PC-3 (cell line): ENCODE measurements at regions not wholly inside any gene's neighbourhood (a gene's known extent, or its start where the extent isn't known, plus 50 kb on each side); places are given as distances from the start of the nearest gene placed in this dataset.

Experiments used
- ATAC-seq: fragments of 200-7000 bp; cut with Tn5 transposase; 2 replicates; pipeline ENCODE4 v1.9.1; 2020; ENCODE audit warnings: mild to moderate bottlenecking, moderate library complexity
- BruUV-seq: library from RNA; stranded (reverse); fragments of 400-500 nt; replicated peaks from 2 replicates; lab custom pipeline; 2021; lab: Mats Ljungman, UMichigan
- CTCF ChIA-PET: fragments of 300-600 bp; sonication (Branson Sonifier 250); formaldehyde crosslinking; loops from one replicate; lab custom pipeline; 2022; ENCODE audit warnings: antibody characterized with exemption; lab: Charles Lee
- POLR2A ChIA-PET: fragments of 300-600 bp; sonication (Branson Sonifier 250); formaldehyde crosslinking; loops from one replicate; lab custom pipeline; 2022; ENCODE audit warnings: antibody characterized with exemption; ENCODE audit not compliant: unreplicated experiment; lab: Charles Lee
- DNase-seq: peaks from one replicate; pipeline ENCODE4 v3.0.0-alpha.2; 2015
- H2AFZ ChIP-seq: fragments of 300-600 bp; sonication (generic); 2 replicates; pipeline ENCODE4 v1.6.0; 2016; ENCODE audit warnings: antibody characterized with exemption, low read length
- H3F3A ChIP-seq: fragments of 300-600 bp; sonication (generic); one replicate; pipeline ENCODE4 v1.6.0; 2017; ENCODE audit warnings: antibody characterized with exemption, low read length, control low read depth, mild to moderate bottlenecking; ENCODE audit not compliant: unreplicated experiment
- H3K27ac ChIP-seq: fragments of 300-600 bp; sonication (generic); 2 replicates; pipeline ENCODE4 v1.5.1; 2016; ENCODE audit warnings: mild to moderate bottlenecking, low read length
- H3K27me3 ChIP-seq: fragments of 300-600 bp; sonication (generic); 2 replicates; pipeline ENCODE4 v1.6.1; 2016; ENCODE audit warnings: low read length, mixed read lengths
- H3K36me3 ChIP-seq: fragments of 300-600 bp; sonication (generic); 2 replicates; pipeline ENCODE4 v1.6.1; 2016; ENCODE audit warnings: low read depth, mixed run types, low read length, mixed read lengths
- H3K4me1 ChIP-seq: fragments of 300-600 bp; sonication (generic); 2 replicates; pipeline ENCODE4 v1.5.1; 2016; ENCODE audit warnings: low read length; ENCODE audit not compliant: insufficient read depth
- H3K4me2 ChIP-seq: fragments of 300-600 bp; sonication (generic); 2 replicates; pipeline ENCODE4 v1.6.0; 2016; ENCODE audit warnings: low read length
- H3K4me3 ChIP-seq: fragments of 300-600 bp; sonication (generic); 2 replicates; pipeline ENCODE4 v1.5.1; 2016; ENCODE audit warnings: mild to moderate bottlenecking, low read length, mixed read lengths
- H3K79me2 ChIP-seq: fragments of 300-600 bp; sonication (generic); 2 replicates; pipeline ENCODE4 v1.6.1; 2017; ENCODE audit warnings: low read length, mixed read lengths
- H3K9ac ChIP-seq: fragments of 300-600 bp; sonication (generic); 2 replicates; pipeline ENCODE4 v1.6.0; 2016; ENCODE audit warnings: mild to moderate bottlenecking, low read length
- H3K9me2 ChIP-seq: fragments of 300-600 bp; sonication (generic); replicated peaks from 2 replicates; pipeline ENCODE4 v1.6.1; 2016; ENCODE audit warnings: mixed run types, low read length, mixed read lengths
- H3K9me3 ChIP-seq: fragments of 300-600 bp; sonication (generic); 2 replicates; pipeline ENCODE4 v1.6.1; 2016; ENCODE audit warnings: low read length, mixed read lengths
- H4K20me1 ChIP-seq: fragments of 300-600 bp; sonication (generic); 2 replicates; pipeline ENCODE4 v1.6.1; 2016; ENCODE audit warnings: low read length, mixed read lengths
- EZH2 ChIP-seq: fragments of 300-600 bp; sonication (generic); IDR thresholded peaks from one replicate; pipeline ENCODE4 v1.6.1; 2017; ENCODE audit warnings: antibody characterized with exemption, mild to moderate bottlenecking, low read length; ENCODE audit not compliant: unreplicated experiment
- EZH2phosphoT487 ChIP-seq: fragments of 300-600 bp; sonication (generic); IDR thresholded peaks from 2 replicates; pipeline ENCODE4 v1.6.1; 2018; ENCODE audit warnings: mild to moderate bottlenecking, antibody characterized with exemption, low read length, borderline replicate concordance
- intact Hi-C: fragments of 100-400 bp; cut with micrococcal nuclease; formaldehyde crosslinking; loops from 2 replicates; pipeline ENCODE4 v1.9.0; 2023
- TF ChIP-seq, protein P1 (sequence below): fragments of 300-600 bp; sonication (generic); conservative IDR thresholded peaks from 2 replicates; pipeline ENCODE4 v1.5.1; 2017; ENCODE audit warnings: antibody characterized with exemption, low read depth, mild to moderate bottlenecking, low read length

- POLR2A ChIA-PET, result no interaction called here
- Histone ChIP-seq H4K20me1 (no peaks in the 10 kb centered on the region), H3K4me3 (no peak overlapping the region), H3K4me2 (no peak overlapping the region), H3K4me1 (peaks cover 13% of the 10 kb centered on the region), H3K9me2 (no peaks in the 10 kb centered on the region), H3K27me3 (no peaks in the 10 kb centered on the region), H3K79me2 (no peaks in the 10 kb centered on the region), H3F3A (no peaks in the 10 kb centered on the region), H3K27ac (no peak overlapping the region), H3K9ac (no peak overlapping the region), H3K36me3 (no peaks in the 10 kb centered on the region), H3K9me3 (no peaks in the 10 kb centered on the region), H2AFZ (no peak overlapping the region)
- ATAC-seq (no peak), DNase-seq (no peak)
- CTCF ChIA-PET, result no interaction called here
- TF ChIP-seq EZH2, result no peak
- TF ChIP-seq, protein P1, sequence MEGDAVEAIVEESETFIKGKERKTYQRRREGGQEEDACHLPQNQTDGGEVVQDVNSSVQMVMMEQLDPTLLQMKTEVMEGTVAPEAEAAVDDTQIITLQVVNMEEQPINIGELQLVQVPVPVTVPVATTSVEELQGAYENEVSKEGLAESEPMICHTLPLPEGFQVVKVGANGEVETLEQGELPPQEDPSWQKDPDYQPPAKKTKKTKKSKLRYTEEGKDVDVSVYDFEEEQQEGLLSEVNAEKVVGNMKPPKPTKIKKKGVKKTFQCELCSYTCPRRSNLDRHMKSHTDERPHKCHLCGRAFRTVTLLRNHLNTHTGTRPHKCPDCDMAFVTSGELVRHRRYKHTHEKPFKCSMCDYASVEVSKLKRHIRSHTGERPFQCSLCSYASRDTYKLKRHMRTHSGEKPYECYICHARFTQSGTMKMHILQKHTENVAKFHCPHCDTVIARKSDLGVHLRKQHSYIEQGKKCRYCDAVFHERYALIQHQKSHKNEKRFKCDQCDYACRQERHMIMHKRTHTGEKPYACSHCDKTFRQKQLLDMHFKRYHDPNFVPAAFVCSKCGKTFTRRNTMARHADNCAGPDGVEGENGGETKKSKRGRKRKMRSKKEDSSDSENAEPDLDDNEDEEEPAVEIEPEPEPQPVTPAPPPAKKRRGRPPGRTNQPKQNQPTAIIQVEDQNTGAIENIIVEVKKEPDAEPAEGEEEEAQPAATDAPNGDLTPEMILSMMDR, result no peak
- intact Hi-C loops, result no loop called here
- BruUV-seq, result no TSS peak
Measured at GRCh38 chr10:36451391-36451970, 673.9 kb upstream of the ANKRD30A start.

GRCh38 chr10:36450380-36450779 is 675.0 kb upstream of the ANKRD30A start:
- H3K27ac ChIP-seq, result no peak overlapping the region
- no peaks in the 10 kb centered on the region for H3K36me3 ChIP-seq
- ChIA-PET CTCF (interaction anchor here (0.6 kb wide), 1 partner anchor 54 kb away, joined by 4 read pairs; no protein-coding TSS in a partner anchor), POLR2A (no interaction called here)
- no peaks in the 10 kb centered on the region for H3K27me3 ChIP-seq
- no peak overlapping the region for H3K4me2 ChIP-seq
- no peak overlapping the region for H3K9ac ChIP-seq
- no peaks in the 10 kb centered on the region for H3F3A ChIP-seq
- peak overlapping the region; percentile 9; the same call in 1 of the 2 replicates for H2AFZ ChIP-seq
- H4K20me1 ChIP-seq, result no peaks in the 10 kb centered on the region
- DNase-seq, result no peak
- H3K9me3 ChIP-seq, result no peaks in the 10 kb centered on the region
- no peaks in the 10 kb centered on the region for H3K9me2 ChIP-seq
- H3K4me3 ChIP-seq, result no peak overlapping the region
- ATAC-seq, result no peak
- intact Hi-C loops, result no loop called here
- H3K4me1 ChIP-seq, result peaks cover 4% of the 10 kb centered on the region; the same call in 1 of the 2 replicates
- BruUV-seq, result no TSS peak
- H3K79me2 ChIP-seq, result no peaks in the 10 kb centered on the region
- no peak for TF ChIP-seq EZH2phosphoT487
- TF ChIP-seq, protein P1, result no peak
- TF ChIP-seq EZH2, result no peak
